ENCODE measurements at regions not wholly inside any gene's neighbourhood (a gene's known extent, or its start where the extent isn't known, plus 50 kb on each side); places are given as distances from the start of the nearest gene placed in this dataset.
"Not testable (repeated sequence)": the region's sequence is repeated elsewhere in the genome, so short reads cannot be mapped to it uniquely, and the experiment has no call there.

GRCh38 chr13:25005050-25005497, 90.9 kb upstream of the PABPC3 start:
- H3K4me2 ChIP-seq (ENCODE audit: low read length); H3K79me2 ChIP-seq (ENCODE audit: insufficient read depth, low read depth, low read length); H3K36me3 ChIP-seq (ENCODE audit: insufficient read depth, low read length); H2AFZ ChIP-seq (ENCODE audit: low read length); BruUV-seq (replicated peaks); CTCF ChIA-PET (ENCODE audit: unreplicated experiment); H3K4me1 ChIP-seq (ENCODE audit: insufficient read depth, low read length, poor library complexity, severe bottlenecking); H3K9me3 ChIP-seq (ENCODE audit: low read length); H3K9me2 ChIP-seq (ENCODE audit: insufficient read depth, low read length); H4K20me1 ChIP-seq (ENCODE audit: insufficient read depth, low read length); H3K4me3 ChIP-seq (ENCODE audit: low read depth, low read length, poor library complexity, severe bottlenecking); POLR2A ChIA-PET; H3K27ac ChIP-seq (ENCODE audit: low read depth, low read length, poor library complexity, severe bottlenecking): not testable (repeated sequence)
- peak; percentile 68 for TF ChIP-seq CTCF (conservative IDR thresholded peaks at IDR 0.05; ENCODE audit: low read length)
- intact Hi-C loops (cut with micrococcal nuclease; ENCODE audit: unreplicated experiment) = loop anchor here (1.0 kb wide), 2 partner anchors 32 to 109 kb away; no protein-coding TSS in a partner anchor
- peak; percentile 34 for DNase-seq (ENCODE audit: low spot score)

GRCh38 chr13:25007389-25007788, 88.5 kb upstream of the PABPC3 start:
- H3K36me3 ChIP-seq (ENCODE audit: insufficient read depth, low read length); H3K9me2 ChIP-seq (ENCODE audit: insufficient read depth, low read length); BruUV-seq (replicated peaks); intact Hi-C loops (cut with micrococcal nuclease; ENCODE audit: unreplicated experiment); H3K27ac ChIP-seq (ENCODE audit: low read depth, low read length, poor library complexity, severe bottlenecking); H3K4me2 ChIP-seq (ENCODE audit: low read length); H3K79me2 ChIP-seq (ENCODE audit: insufficient read depth, low read depth, low read length); H3K4me1 ChIP-seq (ENCODE audit: insufficient read depth, low read length, poor library complexity, severe bottlenecking); DNase-seq (ENCODE audit: low spot score); H3K9me3 ChIP-seq (ENCODE audit: low read length); H4K20me1 ChIP-seq (ENCODE audit: insufficient read depth, low read length); H2AFZ ChIP-seq (ENCODE audit: low read length); CTCF ChIA-PET (ENCODE audit: unreplicated experiment); H3K4me3 ChIP-seq (ENCODE audit: low read depth, low read length, poor library complexity, severe bottlenecking): not testable (repeated sequence)
- POLR2A ChIA-PET = interaction anchor here (0.7 kb wide), 1 partner anchor 52 kb away, joined by 4 read pairs; no protein-coding TSS in a partner anchor

- H3K4me2 ChIP-seq (ENCODE audit: low read length); H3K9me3 ChIP-seq (ENCODE audit: low read length); CTCF ChIA-PET (ENCODE audit: unreplicated experiment); H2AFZ ChIP-seq (ENCODE audit: low read length); DNase-seq (ENCODE audit: low spot score); H3K9me2 ChIP-seq (ENCODE audit: insufficient read depth, low read length); H3K79me2 ChIP-seq (ENCODE audit: insufficient read depth, low read depth, low read length); H3K27ac ChIP-seq (ENCODE audit: low read depth, low read length, poor library complexity, severe bottlenecking); intact Hi-C loops (cut with micrococcal nuclease; ENCODE audit: unreplicated experiment); H4K20me1 ChIP-seq (ENCODE audit: insufficient read depth, low read length); H3K4me3 ChIP-seq (ENCODE audit: low read depth, low read length, poor library complexity, severe bottlenecking); H3K4me1 ChIP-seq (ENCODE audit: insufficient read depth, low read length, poor library complexity, severe bottlenecking); BruUV-seq (replicated peaks); H3K36me3 ChIP-seq (ENCODE audit: insufficient read depth, low read length): not testable (repeated sequence)
- POLR2A ChIA-PET = interaction anchor here (0.6 to 1.4 kb wide), 2 partner anchors 11 to 256 kb away, joined by 3 read pairs; no protein-coding TSS in a partner anchor
Measured at GRCh38 chr13:25014398-25014973, 81.5 kb upstream of the PABPC3 start.

- H3K9me2 ChIP-seq (ENCODE audit: insufficient read depth, low read length); DNase-seq (ENCODE audit: low spot score); H3K79me2 ChIP-seq (ENCODE audit: insufficient read depth, low read depth, low read length); H3K4me2 ChIP-seq (ENCODE audit: low read length); BruUV-seq (replicated peaks); intact Hi-C loops (cut with micrococcal nuclease; ENCODE audit: unreplicated experiment); H3K4me1 ChIP-seq (ENCODE audit: insufficient read depth, low read length, poor library complexity, severe bottlenecking); H2AFZ ChIP-seq (ENCODE audit: low read length); CTCF ChIA-PET (ENCODE audit: unreplicated experiment); H3K4me3 ChIP-seq (ENCODE audit: low read depth, low read length, poor library complexity, severe bottlenecking); H3K27ac ChIP-seq (ENCODE audit: low read depth, low read length, poor library complexity, severe bottlenecking); H4K20me1 ChIP-seq (ENCODE audit: insufficient read depth, low read length); H3K36me3 ChIP-seq (ENCODE audit: insufficient read depth, low read length); H3K9me3 ChIP-seq (ENCODE audit: low read length): not testable (repeated sequence)
- POLR2A ChIA-PET = interaction anchor here (0.6 kb wide), 2 partner anchors 1053 to 1858 kb away, joined by 3 to 5 read pairs; no protein-coding TSS in a partner anchor
Measured at GRCh38 chr13:25017176-25017575, 78.8 kb upstream of the PABPC3 start.

GRCh38 chr13:25017808-25018728, 77.9 kb upstream of the PABPC3 start:
- H3K9me2 ChIP-seq (ENCODE audit: insufficient read depth, low read length); H3K9me3 ChIP-seq (ENCODE audit: low read length); H4K20me1 ChIP-seq (ENCODE audit: insufficient read depth, low read length); H3K27ac ChIP-seq (ENCODE audit: low read depth, low read length, poor library complexity, severe bottlenecking); H3K36me3 ChIP-seq (ENCODE audit: insufficient read depth, low read length); H3K79me2 ChIP-seq (ENCODE audit: insufficient read depth, low read depth, low read length); DNase-seq (ENCODE audit: low spot score); intact Hi-C loops (cut with micrococcal nuclease; ENCODE audit: unreplicated experiment); H3K4me2 ChIP-seq (ENCODE audit: low read length); CTCF ChIA-PET (ENCODE audit: unreplicated experiment); H2AFZ ChIP-seq (ENCODE audit: low read length); H3K4me1 ChIP-seq (ENCODE audit: insufficient read depth, low read length, poor library complexity, severe bottlenecking); POLR2A ChIA-PET; H3K4me3 ChIP-seq (ENCODE audit: low read depth, low read length, poor library complexity, severe bottlenecking); BruUV-seq (replicated peaks): not testable (repeated sequence)
